Upper lobe of left lung (tissue), 6 donors: ENCODE measurements at regions not wholly inside any gene's neighbourhood (a gene's known extent, or its start where the extent isn't known, plus 50 kb on each side); places are given as distances from the start of the nearest gene placed in this dataset.

Experiments used
- ATAC-seq, 2 donors: fragments of 200-7000 bp; cut with Tn5 transposase; one replicate each; pipeline ENCODE4 v1.9.1; 2022; ENCODE audit warnings: mild to moderate bottlenecking in 2 of 2, moderate library complexity in 2 of 2; ENCODE audit not compliant: low FRiP score in 2 of 2
- DNase-seq, 2 donors: peaks; one replicate each; pipeline ENCODE4 v3.0.0-alpha.2; 2019 to 2020
- H3K27ac ChIP-seq, 4 donors: fragments of 200-600 bp; sonication (generic); one replicate each; pipeline ENCODE4 v1.5.1; 2016 to 2019
- H3K27me3 ChIP-seq, 4 donors: fragments of 200-600 bp; sonication (generic); one replicate each; pipeline ENCODE4 v1.5.1; 2017 to 2019
- H3K36me3 ChIP-seq, 4 donors: fragments of 200-600 bp; sonication (generic); one replicate each; pipeline ENCODE4 v1.5.1; 2016 to 2019
- H3K4me1 ChIP-seq, 4 donors: fragments of 200-600 bp; sonication (generic); one replicate each; pipeline ENCODE4 v1.5.1; 2018 to 2019
- H3K4me3 ChIP-seq, 4 donors: fragments of 200-600 bp; sonication (generic); one replicate each; pipeline ENCODE4 v1.5.1; 2017 to 2019; ENCODE audit warnings: mild to moderate bottlenecking in 2 of 4, moderate library complexity in 1 of 4
- H3K9me3 ChIP-seq, 4 donors: fragments of 200-600 bp; sonication (generic); one replicate each; pipeline ENCODE4 v1.5.1; 2018 to 2019
- CTCF ChIP-seq, 6 experiments: fragments of 450-650 bp in 4 of 6; fragments of 200-600 bp in 2 of 6; sonication (generic) in 2 of 6; IDR thresholded peaks; one replicate each; pipeline ENCODE4 v1.5.1; 2016 to 2019; ENCODE audit warnings: antibody characterized with exemption in 6 of 6
- EP300 ChIP-seq, 4 donors: sonication (generic); formaldehyde crosslinking; IDR thresholded peaks; one replicate each; pipeline ENCODE4 v1.5.1; 2017; ENCODE audit warnings: antibody characterized with exemption in 4 of 4, control low read depth in 2 of 4
- POLR2A ChIP-seq, 4 donors: fragments of 450-650 bp; IDR thresholded peaks; one replicate each; pipeline ENCODE4 v1.5.1; 2016 to 2017; ENCODE audit warnings: antibody characterized with exemption in 4 of 4, mild to moderate bottlenecking in 2 of 4
- POLR2AphosphoS5 ChIP-seq, 2 donors: sonication (generic); formaldehyde crosslinking; IDR thresholded peaks; one replicate each; pipeline ENCODE4 v1.5.1; 2017; ENCODE audit warnings: antibody characterized with exemption in 2 of 2
- WGBS, 2 donors: methylation state at CpG; one replicate each; pipeline ENCODE4 v1.1.5; 2017 to 2018; 5-methylcytosine and 5-hydroxymethylcytosine counted together
- donor health status: DM: no; HTN: no; CAD: no; lungs with moderate emphysema.
- donor health status: DM: no; HTN: yes; CAD: no; lungs with severe emphysema.

DNA sequence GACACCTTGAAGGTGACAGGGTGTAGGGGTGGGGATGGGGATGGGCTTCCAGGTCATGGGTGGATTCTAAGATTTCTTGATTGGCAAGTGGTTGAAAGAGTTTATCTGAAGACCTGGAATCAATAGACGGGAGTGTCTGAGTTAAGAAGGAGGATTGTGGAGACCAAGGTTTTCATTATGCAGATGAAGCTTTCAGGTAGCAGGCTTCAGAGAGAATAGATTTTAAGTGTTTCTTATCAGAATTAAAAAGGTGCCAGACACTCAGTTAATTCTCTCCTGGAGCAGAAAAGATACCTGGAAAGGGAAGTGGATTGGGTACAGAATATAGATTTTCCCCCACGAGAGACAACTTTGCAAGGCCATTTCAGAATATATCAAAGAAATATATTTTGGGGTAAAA is 211.7 kb upstream of the PRICKLE1 start:
- H3K4me1 ChIP-seq: no peaks in the 10 kb centered on the region

DNA sequence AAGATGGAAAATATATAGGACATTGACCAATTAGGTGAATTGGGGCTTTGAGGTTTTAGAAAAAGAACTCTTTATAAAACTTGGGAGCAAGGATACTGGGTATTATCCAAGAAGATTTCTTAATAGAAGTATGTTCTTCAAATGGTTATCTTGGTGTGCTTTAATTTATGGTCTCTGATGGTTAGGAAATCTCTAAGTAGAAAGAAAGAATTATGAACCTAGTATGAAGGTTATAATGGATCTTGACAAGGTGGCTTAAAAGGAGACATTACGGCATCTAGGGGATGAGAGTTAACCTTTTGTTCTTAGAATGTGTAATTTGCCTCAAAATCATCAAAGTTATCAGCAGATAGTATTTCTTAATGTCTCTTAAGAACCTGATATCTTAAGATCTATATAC is 210.4 kb upstream of the PRICKLE1 start:
- ATAC-seq: no peak
- WGBS, 2 donors: 71 to 84% methylated on average over 1 of the region's 1 CpG
- Histone ChIP-seq H3K9me3 (no peaks in the 10 kb centered on the region), H3K27me3 (no peaks in the 10 kb centered on the region), H3K4me3 (no peak overlapping the region), H3K27ac (no peak overlapping the region), H3K36me3 (no peaks in the 10 kb centered on the region), H3K4me1 (no peaks in the 10 kb centered on the region)
- TF ChIP-seq EP300 (IDR thresholded peaks at IDR 0.05) (no peak), POLR2AphosphoS5 (IDR thresholded peaks at IDR 0.05) (no peak), CTCF (IDR thresholded peaks at IDR 0.05) (no peak), POLR2A (IDR thresholded peaks at IDR 0.05) (no peak)
- no peak for DNase-seq

More for the DNA sequence above, 211.7 kb upstream of the PRICKLE1 start:
- Histone ChIP-seq H3K9me3 (no peaks in the 10 kb centered on the region), H3K27me3 (no peaks in the 10 kb centered on the region), H3K36me3 (no peaks in the 10 kb centered on the region), H3K27ac (no peak overlapping the region), H3K4me3 (no peak overlapping the region)
- TF ChIP-seq CTCF (IDR thresholded peaks at IDR 0.05) (no peak), POLR2A (IDR thresholded peaks at IDR 0.05) (no peak)
- WGBS, 2 donors: 87 to 94% methylated on average over 2 of the region's 2 CpGs
- ATAC-seq (no peak), DNase-seq (no peak)

- Histone ChIP-seq H3K27ac (no peak overlapping the region), H3K4me1 (no peaks in the 10 kb centered on the region), H3K36me3 (no peaks in the 10 kb centered on the region), H3K4me3 (no peak overlapping the region), H3K9me3 (no peaks in the 10 kb centered on the region), H3K27me3 (no peaks in the 10 kb centered on the region)
- no peak for DNase-seq
- no peak for ATAC-seq
- 83 to 84% methylated on average over 2 of the region's 2 CpGs for WGBS, 2 donors
- TF ChIP-seq POLR2A (IDR thresholded peaks at IDR 0.05): no peak
- no peak for TF ChIP-seq EP300 (IDR thresholded peaks at IDR 0.05)
- TF ChIP-seq POLR2AphosphoS5 (IDR thresholded peaks at IDR 0.05): no peak
- TF ChIP-seq CTCF (IDR thresholded peaks at IDR 0.05): no peak
Observed at GRCh38 chr12:42798811-42799438, 209.4 kb upstream of the PRICKLE1 start.

DNA sequence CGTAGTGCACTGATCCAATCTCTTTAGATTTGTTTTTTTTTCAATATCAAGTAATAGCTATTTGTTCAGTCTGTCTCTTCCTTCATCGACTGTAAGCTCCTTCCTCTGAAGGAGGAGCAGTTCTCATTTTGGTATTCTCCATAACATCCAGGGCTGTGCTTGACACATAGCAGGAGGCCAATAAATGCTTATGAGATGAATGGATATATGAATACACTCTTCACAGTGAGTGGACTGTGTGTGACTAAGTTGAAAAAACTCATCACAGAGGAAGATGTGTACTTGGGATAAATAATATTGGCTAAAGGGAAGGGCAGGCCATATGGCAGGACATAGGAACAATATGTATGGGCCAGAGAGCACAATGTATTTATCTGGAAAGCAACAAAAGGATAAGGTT is 205.3 kb upstream of the PRICKLE1 start:
- TF ChIP-seq POLR2AphosphoS5 (IDR thresholded peaks at IDR 0.05) (no peak), POLR2A (IDR thresholded peaks at IDR 0.05) (no peak)
- WGBS, 2 donors: 75 to 77% methylated on average over 2 of the region's 2 CpGs
- Histone ChIP-seq H3K27me3 (no peaks in the 10 kb centered on the region), H3K36me3 (no peaks in the 10 kb centered on the region), H3K27ac (no peak overlapping the region), H3K4me3 (no peak overlapping the region), H3K9me3 (no peaks in the 10 kb centered on the region), H3K4me1 (no peaks in the 10 kb centered on the region)
- no peak for DNase-seq
- ATAC-seq: no peak

DNA sequence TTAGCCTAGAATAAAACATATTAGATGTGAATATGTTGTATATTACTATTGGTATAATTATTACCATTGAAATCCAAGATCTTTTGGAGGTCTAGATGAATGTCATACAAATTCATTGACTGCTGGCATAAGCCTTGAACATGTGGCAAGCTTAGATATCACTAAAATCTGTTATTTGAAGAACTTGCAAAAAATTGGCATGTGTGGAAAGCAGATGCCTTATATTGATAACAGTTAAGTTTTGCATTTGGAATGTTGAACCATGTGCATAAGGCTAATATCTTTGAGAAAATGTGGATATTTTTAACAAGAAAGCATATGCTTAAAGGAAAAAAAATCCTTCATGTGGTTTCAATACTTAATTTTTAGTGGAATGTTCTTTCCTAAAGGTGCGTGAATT is 203.6 kb upstream of the PRICKLE1 start:
- Histone ChIP-seq H3K9me3 (no peaks in the 10 kb centered on the region), H3K36me3 (no peaks in the 10 kb centered on the region), H3K4me3 (no peak overlapping the region), H3K27ac (no peak overlapping the region), H3K27me3 (no peaks in the 10 kb centered on the region), H3K4me1 (no peaks in the 10 kb centered on the region)
- TF ChIP-seq POLR2AphosphoS5 (IDR thresholded peaks at IDR 0.05) (no peak), EP300 (IDR thresholded peaks at IDR 0.05) (no peak), POLR2A (IDR thresholded peaks at IDR 0.05) (no peak), CTCF (IDR thresholded peaks at IDR 0.05) (no peak)
- WGBS, 2 donors: 93 to 94% methylated on average over 1 of the region's 1 CpG
- no peak for DNase-seq
- ATAC-seq: no peak
